GM12873 (cell line): ENCODE measurements at regions not wholly inside any gene's neighbourhood (a gene's known extent, or its start where the extent isn't known, plus 50 kb on each side); places are given as distances from the start of the nearest gene placed in this dataset.

Source experiments
- TF ChIP-seq, protein P1 (sequence below): IDR thresholded peaks from 2 replicates; pipeline ENCODE4 v1.5.1; 2012; ENCODE audit warnings: low read depth, mild to moderate bottlenecking, moderate library complexity, low read length, control low read depth; ENCODE audit not compliant: insufficient read depth; ENCODE audit errors: missing control alignments

DNA sequence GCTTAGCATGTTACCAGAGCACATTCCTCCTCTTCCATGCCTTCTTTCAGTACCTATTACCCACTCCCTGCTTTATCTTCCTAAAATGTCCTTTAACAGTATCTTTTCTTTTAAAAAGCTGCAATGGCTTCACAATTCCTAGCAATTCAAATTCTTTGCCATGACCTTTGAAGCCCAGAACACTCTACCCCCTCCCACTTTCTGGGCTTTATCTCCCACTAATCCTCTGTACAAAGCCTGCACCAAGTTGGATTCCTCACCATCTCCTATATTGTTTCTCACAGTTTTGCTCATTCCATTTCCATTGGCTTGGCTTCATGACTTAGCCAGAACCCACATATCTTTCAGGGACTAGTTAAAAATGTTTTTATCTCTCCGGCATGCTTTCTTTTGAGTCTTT lies 80.9 kb downstream of the FAM76B start:
- TF ChIP-seq, protein P1, sequence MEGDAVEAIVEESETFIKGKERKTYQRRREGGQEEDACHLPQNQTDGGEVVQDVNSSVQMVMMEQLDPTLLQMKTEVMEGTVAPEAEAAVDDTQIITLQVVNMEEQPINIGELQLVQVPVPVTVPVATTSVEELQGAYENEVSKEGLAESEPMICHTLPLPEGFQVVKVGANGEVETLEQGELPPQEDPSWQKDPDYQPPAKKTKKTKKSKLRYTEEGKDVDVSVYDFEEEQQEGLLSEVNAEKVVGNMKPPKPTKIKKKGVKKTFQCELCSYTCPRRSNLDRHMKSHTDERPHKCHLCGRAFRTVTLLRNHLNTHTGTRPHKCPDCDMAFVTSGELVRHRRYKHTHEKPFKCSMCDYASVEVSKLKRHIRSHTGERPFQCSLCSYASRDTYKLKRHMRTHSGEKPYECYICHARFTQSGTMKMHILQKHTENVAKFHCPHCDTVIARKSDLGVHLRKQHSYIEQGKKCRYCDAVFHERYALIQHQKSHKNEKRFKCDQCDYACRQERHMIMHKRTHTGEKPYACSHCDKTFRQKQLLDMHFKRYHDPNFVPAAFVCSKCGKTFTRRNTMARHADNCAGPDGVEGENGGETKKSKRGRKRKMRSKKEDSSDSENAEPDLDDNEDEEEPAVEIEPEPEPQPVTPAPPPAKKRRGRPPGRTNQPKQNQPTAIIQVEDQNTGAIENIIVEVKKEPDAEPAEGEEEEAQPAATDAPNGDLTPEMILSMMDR = no peak

DNA sequence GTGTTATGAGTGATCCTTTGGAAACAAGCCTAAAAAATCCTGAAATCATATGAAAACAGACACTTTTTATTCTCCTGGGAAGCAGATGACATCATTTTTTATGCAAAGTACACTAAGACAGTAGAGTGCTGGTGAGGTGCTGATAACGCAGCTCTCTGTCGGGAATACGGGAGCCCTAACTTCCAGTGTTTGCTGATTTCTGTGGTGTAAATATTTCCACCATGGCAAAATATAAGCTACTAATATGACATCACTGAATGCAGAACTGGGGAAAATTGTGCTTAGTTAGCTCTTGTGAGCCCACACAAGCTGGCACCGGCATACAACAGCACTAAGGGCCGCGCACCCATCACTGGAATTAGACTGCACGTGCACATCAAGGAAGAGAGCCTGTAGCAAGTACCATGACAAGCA lies 82.6 kb downstream of the FAM76B start:
- TF ChIP-seq, protein P1 = no peak

DNA sequence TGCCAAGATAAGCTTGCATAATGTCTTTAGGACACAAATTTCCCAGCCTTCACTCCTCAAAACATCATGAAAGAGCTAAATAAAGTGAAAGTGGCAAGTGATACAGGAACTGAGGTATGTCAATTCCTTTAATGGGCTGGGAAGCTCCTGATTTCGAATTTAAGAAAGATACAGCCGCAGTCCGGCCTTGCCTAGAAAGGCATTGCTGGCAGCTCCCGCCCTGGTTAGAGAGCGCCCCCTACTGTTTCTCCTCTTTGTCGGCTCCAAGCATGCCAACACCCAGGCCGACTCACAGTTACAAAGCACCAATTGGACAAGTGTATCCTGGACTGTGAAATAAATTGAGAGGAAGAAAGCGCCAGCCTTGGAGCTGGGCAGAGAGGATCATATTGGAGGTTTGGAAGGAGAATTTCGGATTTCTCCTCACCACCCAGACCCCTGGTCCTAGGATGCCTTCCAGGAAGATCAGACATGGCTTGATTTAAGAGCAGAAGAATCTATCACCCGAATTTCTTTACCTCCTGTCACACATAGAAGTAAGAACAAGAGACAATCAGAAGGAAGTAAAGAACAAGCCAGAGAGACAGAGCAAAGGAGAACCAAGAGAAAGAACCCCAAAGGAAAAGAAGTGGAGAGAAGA lies 84.0 kb downstream of the FAM76B start:
- TF ChIP-seq, protein P1 = peak; percentile 91

DNA sequence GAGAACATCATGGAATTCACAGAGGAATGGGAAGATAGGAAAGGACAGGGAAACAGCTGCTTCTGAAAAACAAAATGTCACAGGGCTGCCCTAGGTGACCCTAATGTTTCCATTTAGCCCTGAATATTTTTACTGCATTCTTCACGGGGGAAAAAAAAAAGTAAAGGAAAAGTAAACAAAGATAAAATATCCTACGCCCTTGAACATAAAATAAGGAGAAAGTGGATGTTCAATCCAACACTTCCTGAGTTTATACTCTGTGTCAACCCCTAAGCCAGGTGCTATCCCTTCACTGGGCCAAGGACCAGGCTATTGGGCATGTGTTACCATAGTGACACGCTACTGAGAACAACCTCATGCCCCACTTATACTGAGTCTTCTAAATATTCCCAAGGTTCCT lies 84.7 kb downstream of the FAM76B start:
- TF ChIP-seq, protein P1 = no peak

DNA sequence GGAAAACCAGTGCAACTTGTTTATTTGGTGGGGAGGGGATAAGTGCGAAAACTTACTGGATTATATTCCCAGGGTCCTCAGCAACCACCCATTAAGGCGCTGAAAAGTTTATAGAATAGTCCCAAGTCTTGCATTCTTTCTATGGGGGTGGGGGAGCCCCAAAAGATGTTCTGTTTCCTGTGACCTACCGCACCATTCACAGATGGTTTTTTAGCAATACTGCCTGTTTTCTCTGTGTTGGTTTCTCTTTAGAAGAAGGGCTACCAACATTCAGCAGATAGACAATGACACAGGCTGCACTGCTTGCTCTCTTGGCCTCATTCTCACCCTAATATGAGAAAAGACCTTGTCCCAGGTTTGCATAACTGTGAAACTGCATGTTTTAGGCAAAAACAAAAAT lies 86.5 kb downstream of the FAM76B start:
- TF ChIP-seq, protein P1 = no peak

DNA sequence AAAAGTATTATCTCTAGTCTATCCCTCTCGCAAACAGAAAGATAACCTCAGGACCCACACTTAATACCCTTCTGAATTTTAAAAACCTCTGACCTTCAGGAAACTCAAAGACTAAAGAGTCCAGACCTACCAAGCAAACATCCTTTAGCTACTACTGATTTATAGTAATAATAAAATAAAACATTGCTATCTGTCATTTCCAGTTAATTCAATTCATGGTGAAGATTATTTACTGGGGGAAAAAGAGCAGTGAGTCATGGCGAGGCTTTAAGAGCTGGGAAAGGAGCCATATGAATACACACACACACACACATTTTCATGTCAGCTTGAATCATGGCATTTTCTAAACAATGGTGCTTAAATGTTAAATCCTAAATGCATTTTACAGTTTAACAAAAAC lies 87.1 kb downstream of the FAM76B start:
- TF ChIP-seq, protein P1 = no peak

DNA sequence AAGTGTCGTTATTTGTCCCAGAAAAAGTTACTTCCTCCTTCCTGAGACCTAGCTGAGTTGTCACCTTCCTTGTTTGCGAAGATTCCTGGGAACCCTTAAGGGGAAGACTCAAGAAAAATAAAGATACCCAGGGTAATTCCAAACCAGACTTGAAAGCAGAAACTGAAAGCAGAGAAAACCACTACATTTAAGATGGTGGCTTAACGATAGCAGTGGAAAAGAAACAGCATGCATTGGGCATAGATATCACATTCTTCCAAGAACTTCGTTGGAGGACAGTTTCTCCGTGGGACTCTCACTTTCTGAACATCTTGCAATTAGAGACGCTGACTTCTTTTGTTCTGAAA lies 89.1 kb downstream of the FAM76B start:
- TF ChIP-seq, protein P1 = no peak
